NCI-H1092 (cell line): ENCODE measurements at regions not wholly inside any gene's neighbourhood (a gene's known extent, or its start where the extent isn't known, plus 50 kb on each side); places are given as distances from the start of the nearest gene placed in this dataset.

Source experiments
- DNase-seq: peaks from one replicate; lab custom pipeline; 2025; lab: John Stamatoyannopoulos, UW

DNA sequence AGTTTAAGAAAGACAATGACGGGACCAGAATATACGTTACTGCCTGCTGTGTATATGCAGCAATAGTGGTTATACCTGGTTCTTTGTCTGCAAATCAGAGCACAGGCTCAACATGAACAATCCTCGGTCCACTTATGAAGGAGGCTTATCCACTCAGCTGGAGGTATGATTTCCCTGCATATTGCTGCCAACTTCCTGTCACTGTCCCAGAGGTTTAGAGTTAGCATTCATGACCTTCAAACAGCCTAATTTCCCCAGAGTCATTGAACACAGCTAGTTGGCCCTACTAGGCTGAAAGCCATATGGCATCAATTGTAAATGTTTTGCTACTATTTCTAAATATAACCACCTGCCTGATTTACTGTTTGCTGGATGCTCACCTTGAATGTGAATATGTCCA is 224.9 kb upstream of the ZNF717 start:
- no peak for DNase-seq

GRCh38 chr3:76011121-76011520 is 225.8 kb upstream of the ZNF717 start:
- DNase-seq: no peak

DNA sequence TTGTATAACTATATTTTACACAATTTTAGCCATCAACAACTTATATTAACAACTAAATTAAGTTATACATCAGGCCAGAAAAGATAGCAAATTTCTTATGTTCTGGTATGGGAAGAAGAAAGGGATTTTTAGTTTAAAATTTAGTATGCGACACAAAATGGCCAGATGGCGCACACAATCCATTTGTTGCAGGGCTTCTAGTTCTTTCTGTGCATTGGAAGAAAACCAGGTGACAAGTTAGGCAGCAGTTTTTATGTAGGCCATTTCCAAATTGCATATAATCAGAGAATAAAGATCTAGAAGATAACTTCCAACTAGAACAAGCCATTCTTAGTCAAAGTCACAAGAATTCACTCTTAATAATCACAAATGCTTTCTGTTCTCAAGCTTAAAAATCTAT is 230.1 kb upstream of the ZNF717 start:
- DNase-seq: no peak

GRCh38 chr3:76016111-76016510 is 230.8 kb upstream of the ZNF717 start:
- DNase-seq: no peak

DNA sequence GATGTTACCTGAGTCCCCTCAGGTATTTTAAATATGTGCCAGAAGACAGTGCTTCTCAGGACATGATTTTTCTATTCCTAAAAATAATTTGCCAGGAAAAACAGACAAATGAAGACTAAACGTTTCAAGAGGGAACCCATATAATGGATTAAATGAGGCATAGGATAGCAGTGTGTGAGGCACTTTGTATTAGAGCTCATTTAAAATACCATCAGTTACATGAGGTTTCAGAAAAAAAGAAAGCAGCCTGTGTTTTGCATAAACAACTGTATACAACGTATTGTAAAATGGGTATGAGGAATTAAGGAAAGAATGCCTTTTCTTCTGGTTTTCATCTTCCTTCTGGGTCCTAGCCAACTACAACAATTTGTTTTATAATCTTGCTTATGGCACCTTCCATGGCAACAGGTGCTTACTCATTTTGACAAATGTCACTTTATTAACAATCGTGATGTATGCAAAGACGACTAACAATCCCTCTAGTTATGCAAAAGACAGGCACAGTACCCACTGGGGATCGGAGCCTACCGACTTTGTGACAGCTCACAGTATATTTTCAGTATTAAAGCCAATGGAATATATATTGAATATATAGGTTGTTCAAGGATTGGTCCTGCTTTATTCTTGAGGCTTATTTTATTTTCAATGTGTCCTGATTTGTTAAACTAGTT is 231.6 kb upstream of the ZNF717 start:
- DNase-seq: no peak

- DNase-seq: no peak
These were observed 236.0 kb upstream of the ZNF717 start for GRCh38 chr3:76021376-76021775.

- DNase-seq: no peak
These were observed 239.3 kb upstream of the ZNF717 start for GRCh38 chr3:76024640-76025039.

DNA sequence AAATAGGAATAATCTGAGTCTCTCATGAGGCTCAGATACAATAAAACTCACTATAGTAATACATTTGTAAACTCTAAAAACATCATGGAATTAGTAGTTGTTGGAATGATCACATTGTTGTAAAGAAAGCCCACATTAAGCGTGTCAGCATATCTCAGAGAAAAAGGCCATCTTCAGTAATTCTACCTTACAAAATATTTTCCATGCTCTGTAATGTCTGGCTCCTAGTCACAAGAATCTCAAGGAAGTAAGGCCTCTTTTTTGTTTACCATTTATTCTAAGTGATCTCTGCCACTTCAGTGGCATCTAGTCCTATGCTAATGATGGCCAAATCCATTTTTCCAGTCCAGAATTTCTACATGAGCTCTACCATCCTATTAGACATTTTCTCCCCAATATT is 240.2 kb upstream of the ZNF717 start:
- DNase-seq: no peak

- no peak for DNase-seq
These were observed 241.0 kb upstream of the ZNF717 start for GRCh38 chr3:76026379-76026778.

DNA sequence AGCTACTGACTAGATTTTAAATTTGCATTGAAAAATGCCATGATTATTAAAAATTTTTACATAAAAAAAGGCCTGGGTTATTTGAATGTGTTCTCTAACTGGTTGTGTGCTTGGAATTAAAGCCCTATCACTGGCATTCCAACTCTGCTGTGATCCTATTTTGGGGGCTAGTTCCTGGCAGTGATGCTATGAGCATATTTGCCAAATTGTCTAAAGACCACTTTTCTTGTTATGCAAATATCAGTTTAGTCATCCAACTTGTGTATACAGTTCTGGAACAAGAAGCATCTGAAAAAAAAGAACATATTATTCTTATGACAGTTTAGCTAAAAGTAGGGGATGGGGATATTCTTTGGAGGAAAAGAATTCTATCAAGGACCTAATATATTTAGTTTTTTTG is 243.4 kb upstream of the ZNF717 start:
- DNase-seq: no peak

GRCh38 chr3:76034649-76035048 is 249.3 kb upstream of the ZNF717 start:
- DNase-seq: no peak

DNA sequence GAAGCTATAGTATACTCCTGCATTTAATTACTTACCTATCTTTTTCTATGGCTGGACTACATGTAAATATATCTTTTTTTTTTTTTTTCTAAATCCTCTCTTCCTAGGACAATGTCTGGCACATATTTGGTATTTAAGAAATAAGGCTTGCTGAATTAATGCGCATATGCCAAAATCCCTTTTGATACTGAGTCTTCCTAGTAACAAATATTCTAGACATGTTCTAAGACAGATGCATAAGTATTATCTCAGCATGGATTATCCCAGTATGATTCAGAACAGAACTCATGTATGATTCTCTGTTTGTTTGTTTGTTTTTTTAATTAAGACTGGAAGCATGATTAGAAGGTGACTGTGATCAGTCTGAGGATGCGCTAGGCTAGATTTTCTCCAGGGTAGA is 249.8 kb upstream of the ZNF717 start:
- DNase-seq: no peak

GRCh38 chr3:76038949-76039348 is 253.6 kb upstream of the ZNF717 start:
- DNase-seq: no peak

DNA sequence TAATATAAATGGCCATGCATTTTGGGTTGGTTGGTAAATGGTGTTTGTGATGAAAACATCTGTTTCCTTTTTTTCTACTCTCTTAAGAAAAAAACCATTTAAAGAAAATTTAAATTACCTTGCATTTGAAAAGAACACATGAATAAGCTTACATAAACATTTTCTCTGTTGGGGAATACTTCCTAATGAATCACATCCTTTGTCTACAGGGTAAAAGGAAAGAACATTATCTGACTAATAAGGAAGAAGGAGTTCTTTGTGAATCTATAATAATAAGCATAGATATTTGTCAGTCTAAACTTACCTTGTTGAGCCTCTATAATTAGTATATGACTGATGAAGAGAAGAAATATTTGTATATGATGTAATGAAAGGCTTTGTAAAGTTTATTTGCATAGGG is 254.1 kb upstream of the ZNF717 start:
- no peak for DNase-seq

DNA sequence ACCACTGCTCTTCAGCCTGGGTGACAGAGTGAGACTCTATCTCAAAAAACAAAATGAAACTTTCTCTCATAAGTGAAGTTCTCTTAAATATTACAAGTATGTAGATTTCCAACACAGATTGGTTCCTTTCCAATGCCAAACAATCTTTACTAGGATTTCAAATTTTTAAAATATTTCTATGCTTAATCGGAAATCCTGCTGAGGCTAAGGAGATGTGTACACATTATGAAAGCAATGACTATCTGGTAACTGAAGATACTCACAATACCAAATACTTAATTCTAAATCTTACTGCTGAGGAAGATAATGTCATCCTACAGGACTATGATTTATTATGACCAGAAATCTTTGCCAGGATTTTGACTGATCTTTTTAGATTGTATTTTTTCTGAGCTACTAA is 255.6 kb upstream of the ZNF717 start:
- no peak for DNase-seq

DNA sequence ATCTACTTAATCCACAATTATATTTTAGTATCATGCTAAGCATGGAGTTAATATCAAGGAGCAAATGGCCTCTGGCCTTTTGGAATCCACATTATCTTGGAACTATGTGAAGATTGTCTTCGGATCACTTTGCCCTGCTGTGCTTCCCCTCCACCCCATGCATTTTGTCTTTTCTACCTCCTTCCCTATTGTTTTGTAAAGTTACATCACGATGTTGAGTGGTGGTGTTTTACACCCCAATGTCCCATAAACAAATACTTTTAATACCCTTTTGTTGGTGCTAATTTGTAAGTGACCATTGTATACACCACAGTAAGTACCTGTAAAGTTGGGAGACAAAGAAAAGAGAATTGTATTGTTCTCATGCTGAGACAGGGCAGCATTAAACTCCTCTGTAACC is 258.4 kb upstream of the ZNF717 start:
- no peak for DNase-seq

DNA sequence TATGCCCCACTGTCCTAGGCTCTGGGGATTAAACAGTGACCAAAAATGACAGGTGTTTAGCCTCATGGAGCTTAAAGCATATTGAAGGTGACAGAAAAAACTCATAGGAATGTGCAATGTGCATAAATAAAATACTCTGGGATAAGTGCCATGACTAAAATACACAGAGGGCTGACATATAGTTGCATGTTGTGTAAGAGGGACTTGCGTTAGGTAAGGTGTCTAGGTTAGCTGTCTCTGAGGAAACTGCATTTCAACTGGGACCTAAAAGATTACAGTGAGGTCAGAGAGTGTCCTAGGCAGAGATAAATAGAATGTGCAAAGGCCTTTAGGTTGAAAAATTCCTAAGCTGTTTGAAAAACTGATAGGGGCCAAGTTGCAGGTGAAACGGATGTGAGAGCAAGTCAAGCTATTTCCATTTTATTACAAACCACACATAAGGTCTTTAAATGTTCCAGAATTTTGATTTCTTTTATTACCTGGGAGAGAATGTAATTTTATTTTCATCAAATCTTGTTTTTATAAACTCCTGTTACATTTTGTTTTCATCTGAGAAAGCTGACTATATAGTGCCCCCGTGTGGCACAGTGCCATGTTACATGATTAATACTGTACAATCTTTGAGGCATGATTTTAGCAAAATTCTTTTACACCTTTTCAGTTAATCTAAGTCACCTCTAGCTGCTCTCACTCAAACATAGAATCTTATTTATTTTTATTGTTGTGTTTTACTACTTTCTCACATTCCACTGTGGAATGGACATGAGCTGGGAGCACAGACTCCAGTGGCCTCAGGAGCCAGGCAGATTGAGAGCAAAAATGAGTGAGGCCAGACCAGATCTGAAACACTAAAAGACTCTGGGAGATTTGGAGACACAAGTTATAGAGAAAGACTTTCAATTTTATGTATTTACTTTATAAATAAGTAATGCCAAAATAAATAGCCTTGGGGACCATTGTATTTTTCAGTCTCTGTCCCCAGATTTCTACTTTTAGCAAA is 259.6 kb upstream of the ZNF717 start:
- DNase-seq: peak; percentile 14

- DNase-seq: no peak
These were observed 262.0 kb upstream of the ZNF717 start for GRCh38 chr3:76047368-76047767.

- no peak for DNase-seq
These were observed 264.4 kb upstream of the ZNF717 start for GRCh38 chr3:76049776-76050175.

DNA sequence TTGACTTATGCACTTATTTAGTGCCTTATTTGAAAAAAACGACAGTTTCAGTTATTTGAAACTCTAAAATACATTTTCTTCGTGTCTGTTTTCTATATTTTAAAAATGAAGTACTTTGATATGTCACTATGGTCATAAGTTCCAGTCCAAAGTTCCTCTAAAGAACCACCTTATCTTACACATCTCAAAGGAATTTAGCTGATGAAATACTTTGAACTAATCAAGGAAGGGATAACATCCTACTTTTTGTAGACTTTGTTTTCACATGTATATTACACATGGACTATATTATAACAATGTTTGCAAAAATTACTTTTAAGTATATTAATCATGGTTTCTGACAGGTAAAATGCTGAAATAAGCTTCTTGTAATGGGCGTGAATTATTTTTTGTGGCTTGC is 265.8 kb upstream of the ZNF717 start:
- no peak for DNase-seq

- no peak for DNase-seq
These were observed 269.1 kb upstream of the ZNF717 start for GRCh38 chr3:76054404-76054803.

DNA sequence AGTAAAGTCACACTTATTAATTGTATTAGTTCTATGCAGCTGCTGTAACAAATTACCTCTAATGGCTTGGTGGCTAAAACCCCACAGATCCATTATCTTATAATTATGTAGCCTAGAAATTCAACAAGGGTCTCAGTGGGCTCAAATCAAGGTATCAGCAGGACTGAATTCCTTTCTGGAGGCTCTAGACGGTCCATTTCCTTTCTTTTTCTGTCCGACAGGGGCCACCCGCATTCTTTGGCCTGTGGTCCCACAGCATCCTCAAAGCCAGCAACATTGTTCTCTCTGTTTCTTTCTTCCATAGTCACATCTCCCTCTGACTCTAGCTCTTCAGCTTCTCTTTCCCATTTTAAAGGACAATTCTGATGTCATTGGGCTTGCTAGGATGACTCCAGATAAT is 276.3 kb upstream of the ZNF717 start:
- no peak for DNase-seq

DNA sequence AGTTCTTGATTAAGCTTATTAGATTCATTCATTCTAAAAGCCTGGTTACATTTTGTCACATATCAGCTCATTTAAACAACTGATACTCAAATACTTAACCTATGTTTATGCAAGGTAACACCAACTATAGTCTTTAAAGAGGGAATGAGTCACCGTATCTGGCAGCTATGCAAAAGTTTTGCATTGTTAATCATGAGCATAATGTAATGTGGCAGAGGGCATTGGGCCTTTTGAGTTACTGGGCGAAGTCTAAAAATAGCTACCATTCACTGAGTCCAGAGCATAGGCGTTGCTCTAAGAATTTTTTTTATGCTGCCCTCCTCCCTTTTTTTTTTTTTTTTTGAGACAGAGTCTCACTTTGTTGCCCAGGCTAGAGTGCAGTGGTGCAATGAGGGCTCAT is 277.7 kb upstream of the ZNF717 start:
- no peak for DNase-seq
